NCI-H82 treated with DMSO at 0.1 percent for 48 hours (cell line): ENCODE measurements at regions not wholly inside any gene's neighbourhood (a gene's known extent, or its start where the extent isn't known, plus 50 kb on each side); places are given as distances from the start of the nearest gene placed in this dataset.

Experiments
- DNase-seq: peaks from one replicate; lab custom pipeline; 2025; ENCODE audit not compliant: unreplicated experiment; lab: John Stamatoyannopoulos, UW

GRCh38 chr2:184517402-184517801 lies 80.9 kb upstream of the ZNF804A start:
- DNase-seq = no peak

GRCh38 chr2:184520441-184520840 lies 77.9 kb upstream of the ZNF804A start:
- peak; percentile 65 for DNase-seq

DNA sequence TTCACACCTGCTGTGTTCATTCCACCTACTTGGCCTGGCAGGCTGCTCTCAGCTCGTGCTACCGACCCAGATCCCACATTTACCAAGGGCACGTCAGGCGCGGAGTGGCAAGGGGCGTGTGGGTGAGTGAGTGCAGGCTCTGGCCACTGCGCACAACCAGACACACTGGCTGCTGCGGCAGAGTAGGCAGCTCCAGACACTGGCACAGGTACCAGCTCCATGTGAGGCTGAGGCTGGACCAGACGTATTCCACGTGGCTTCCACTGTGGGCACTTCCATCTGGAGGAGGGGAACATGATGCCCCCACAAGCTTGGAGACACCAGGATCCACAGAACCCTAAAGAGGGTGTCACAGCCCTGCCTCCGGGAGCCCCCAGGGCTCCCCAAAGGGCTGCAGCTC lies 74.6 kb upstream of the ZNF804A start:
- DNase-seq = no peak

DNA sequence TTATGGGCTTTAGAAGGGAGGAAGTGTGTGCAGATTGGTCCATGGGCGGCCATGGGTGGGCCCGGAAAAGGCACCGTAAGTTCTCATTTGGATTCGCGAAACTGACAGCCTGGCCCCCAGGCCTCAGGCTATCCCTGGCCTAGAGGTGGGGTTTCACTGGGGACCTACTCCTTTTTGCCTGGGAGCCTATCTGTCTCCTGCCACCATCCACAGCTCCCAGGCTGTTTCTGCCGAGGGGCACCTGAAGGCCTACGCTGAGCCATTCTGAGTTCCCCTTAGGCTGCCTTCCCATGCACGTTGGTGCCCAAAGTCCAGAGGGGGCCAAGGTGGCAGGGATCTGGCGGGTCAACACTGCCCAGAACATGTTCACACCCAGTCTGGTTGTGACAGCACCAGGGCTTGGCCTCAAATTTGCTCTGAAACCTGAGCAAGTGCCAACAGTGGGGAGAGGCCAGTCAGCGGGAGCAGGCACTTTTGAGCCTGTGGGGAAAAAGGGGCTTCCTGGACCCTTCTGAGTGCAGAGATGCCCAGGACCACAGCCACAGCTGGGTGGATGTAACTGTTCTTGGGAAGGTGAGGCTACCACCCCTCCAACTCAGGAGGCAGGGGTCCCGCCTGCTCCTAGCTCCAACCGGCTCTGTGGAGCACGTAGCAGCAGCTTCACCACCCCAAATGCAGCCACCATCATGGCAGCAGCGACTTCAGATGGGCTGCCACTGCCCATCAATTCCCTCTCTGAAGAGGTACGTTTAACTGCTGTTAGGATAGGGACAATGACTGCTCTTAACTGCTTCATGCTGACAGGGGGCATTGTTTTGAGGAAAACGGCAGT lies 73.6 kb upstream of the ZNF804A start:
- no peak for DNase-seq

GRCh38 chr2:184527058-184527457 lies 71.3 kb upstream of the ZNF804A start:
- DNase-seq = no peak

GRCh38 chr2:184528119-184528518 lies 70.2 kb upstream of the ZNF804A start:
- DNase-seq = no peak

- DNase-seq = no peak
These were observed 68.1 kb upstream of the ZNF804A start for GRCh38 chr2:184530239-184530638.

GRCh38 chr2:184530959-184531358 lies 67.4 kb upstream of the ZNF804A start:
- DNase-seq = no peak

DNA sequence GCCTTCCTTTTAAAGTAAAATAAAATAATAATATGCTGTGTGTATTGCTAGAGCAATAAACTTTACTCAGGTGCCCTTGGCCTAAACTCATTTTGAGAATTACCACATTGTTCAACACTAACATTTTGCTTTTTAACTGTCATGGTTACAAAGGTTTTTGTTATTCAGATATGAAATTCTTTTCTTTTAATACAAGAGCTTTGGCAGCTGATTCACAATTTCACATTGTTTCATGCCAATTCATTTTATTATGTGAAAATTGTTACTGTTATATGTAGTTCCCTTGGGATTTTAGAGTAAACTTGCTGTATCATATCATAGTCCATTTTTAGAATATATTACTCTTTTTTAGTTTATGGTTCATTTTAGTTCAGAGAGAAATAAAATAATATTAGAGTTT lies 65.8 kb upstream of the ZNF804A start:
- DNase-seq = no peak

DNA sequence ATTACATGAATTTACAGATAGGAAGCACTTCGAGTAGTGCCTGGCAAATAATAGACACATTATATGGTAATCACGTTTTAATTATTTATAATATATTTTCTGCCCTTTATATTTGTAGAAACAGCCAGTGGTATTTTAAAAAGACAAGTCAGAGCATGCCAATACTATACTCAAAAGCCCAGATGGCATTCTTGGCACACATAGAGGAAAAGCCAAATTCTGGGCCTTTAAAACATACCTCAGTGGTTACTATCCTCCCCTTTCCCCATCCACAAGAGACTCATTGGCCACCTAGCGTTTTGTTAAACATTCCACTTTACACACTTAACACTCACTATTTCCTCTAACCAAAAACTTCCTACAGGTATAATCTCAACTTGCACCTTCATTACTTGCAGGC lies 63.3 kb upstream of the ZNF804A start:
- no peak for DNase-seq

- DNase-seq = no peak
These were observed 58.0 kb upstream of the ZNF804A start for GRCh38 chr2:184540246-184540789.

- no peak for DNase-seq
These were observed 56.7 kb upstream of the ZNF804A start for GRCh38 chr2:184541591-184541990.

DNA sequence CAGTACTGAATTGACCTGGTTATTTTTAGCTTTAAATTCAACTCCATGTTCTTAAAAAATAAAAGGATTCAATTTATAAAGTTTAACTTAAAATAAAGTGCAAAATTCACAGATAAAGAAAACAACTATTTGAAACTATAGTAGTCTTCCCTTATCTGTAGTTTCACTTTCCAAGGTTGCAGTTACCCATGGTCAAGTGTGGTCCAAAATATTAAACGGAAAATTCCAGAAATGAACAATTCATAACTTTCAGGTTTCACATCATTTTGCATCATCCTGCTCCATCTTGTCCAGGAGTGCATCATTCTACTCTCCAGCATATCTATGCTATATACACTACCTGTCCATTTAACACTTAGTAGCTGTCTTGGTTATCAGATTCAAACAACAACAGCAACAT lies 54.5 kb upstream of the ZNF804A start:
- no peak for DNase-seq
